HUES64 (cell line): ENCODE measurements at regions not wholly inside any gene's neighbourhood (a gene's known extent, or its start where the extent isn't known, plus 50 kb on each side); places are given as distances from the start of the nearest gene placed in this dataset.
"Not testable (repeated sequence)": the region's sequence is repeated elsewhere in the genome, so short reads cannot be mapped to it uniquely, and the experiment has no call there.

Experiments used
- H3K27ac ChIP-seq: 2 replicates; pipeline ENCODE4 v1.7.0; 2013; ENCODE audit warnings: low read depth, low read length, inconsistent platforms
- H3K27me3 ChIP-seq: 2 replicates; pipeline ENCODE4 v1.6.1; 2013; ENCODE audit warnings: mild to moderate bottlenecking, low read length; ENCODE audit not compliant: insufficient read depth
- H3K36me3 ChIP-seq: 2 replicates; pipeline ENCODE4 v1.6.1; 2013; ENCODE audit warnings: mild to moderate bottlenecking, low read length; ENCODE audit not compliant: insufficient read depth
- H3K4me1 ChIP-seq: 2 replicates; pipeline ENCODE4 v1.6.1; 2013; ENCODE audit warnings: mild to moderate bottlenecking, low read length, moderate library complexity; ENCODE audit not compliant: insufficient read depth
- H3K4me3 ChIP-seq: 2 replicates; pipeline ENCODE4 v1.5.1; 2013; ENCODE audit warnings: mild to moderate bottlenecking, low read length, moderate library complexity
- H3K9ac ChIP-seq: 2 replicates; pipeline ENCODE4 v1.6.1; 2013; ENCODE audit warnings: mild to moderate bottlenecking, low read depth, low read length
- H3K9me3 ChIP-seq: 2 replicates; pipeline ENCODE4 v1.6.1; 2013; ENCODE audit warnings: low read depth, low read length; ENCODE audit not compliant: insufficient read depth
- whole genome bisulfite sequencing: fragments of 150-250, 120-280 bp; methylation state at CpG from one replicate; pipeline ENCODE4 v1.1.7; 2013; ENCODE audit warnings: missing lambda C conversion rate; 5-methylcytosine and 5-hydroxymethylcytosine counted together

GRCh38 chr1:30138891-30139290 lies 584.5 kb downstream of the MATN1 start:
- Histone ChIP-seq H3K27ac (no peak overlapping the region), H3K9me3 (peaks cover 20% of the 10 kb centered on the region), H3K27me3 (no peaks in the 10 kb centered on the region), H3K4me3 (no peak overlapping the region), H3K36me3 (no peaks in the 10 kb centered on the region), H3K4me1 (no peaks in the 10 kb centered on the region), H3K9ac (no peak overlapping the region)
- 97% methylated on average over 5 of the region's 5 CpGs for WGBS

GRCh38 chr1:30137001-30137400 lies 586.4 kb downstream of the MATN1 start:
- 89% methylated on average over 3 of the region's 3 CpGs for WGBS
- H3K27me3 ChIP-seq: no peaks in the 10 kb centered on the region
- H3K9ac ChIP-seq: no peak overlapping the region
- no peaks in the 10 kb centered on the region for H3K36me3 ChIP-seq
- no peaks in the 10 kb centered on the region for H3K4me1 ChIP-seq
- no peak overlapping the region for H3K4me3 ChIP-seq
- peaks cover 12% of the 10 kb centered on the region for H3K9me3 ChIP-seq
- H3K27ac ChIP-seq: no peak overlapping the region

- no peaks in the 10 kb centered on the region for H3K36me3 ChIP-seq
- H3K27me3 ChIP-seq: no peaks in the 10 kb centered on the region
- no peak overlapping the region for H3K27ac ChIP-seq
- H3K4me1 ChIP-seq: no peaks in the 10 kb centered on the region
- H3K9ac ChIP-seq: no peak overlapping the region
- 94% methylated on average over 4 of the region's 4 CpGs for WGBS
- H3K9me3 ChIP-seq: peaks cover 9% of the 10 kb centered on the region
- no peak overlapping the region for H3K4me3 ChIP-seq
Observed at GRCh38 chr1:30135698-30136097, 587.7 kb downstream of the MATN1 start.

GRCh38 chr1:30134466-30135217 lies 588.7 kb downstream of the MATN1 start:
- H3K9me3 ChIP-seq: peaks cover 3% of the 10 kb centered on the region; the same call in 1 of the 2 replicates
- H3K9ac ChIP-seq: no peak overlapping the region
- no peak overlapping the region for H3K27ac ChIP-seq
- H3K4me3 ChIP-seq: no peak overlapping the region
- no peaks in the 10 kb centered on the region for H3K36me3 ChIP-seq
- WGBS: 90% methylated on average over 18 of the region's 18 CpGs
- no peaks in the 10 kb centered on the region for H3K4me1 ChIP-seq
- no peaks in the 10 kb centered on the region for H3K27me3 ChIP-seq

GRCh38 chr1:30133414-30134055 lies 589.9 kb downstream of the MATN1 start:
- H3K27me3 ChIP-seq: no peaks in the 10 kb centered on the region
- 83% methylated on average over 6 of the region's 6 CpGs for WGBS
- H3K27ac ChIP-seq: no peak overlapping the region
- no peaks in the 10 kb centered on the region for H3K4me1 ChIP-seq
- H3K9ac ChIP-seq: no peak overlapping the region
- no peak overlapping the region for H3K4me3 ChIP-seq
- peaks cover 3% of the 10 kb centered on the region; the same call in 1 of the 2 replicates for H3K9me3 ChIP-seq
- no peaks in the 10 kb centered on the region for H3K36me3 ChIP-seq

- WGBS: 94% methylated on average over 10 of the region's 10 CpGs
- H3K4me1 ChIP-seq: no peaks in the 10 kb centered on the region
Observed at GRCh38 chr1:30132602-30133286, 590.6 kb downstream of the MATN1 start.

GRCh38 chr1:30130566-30130965 lies 592.8 kb downstream of the MATN1 start:
- not testable (repeated sequence) for H3K36me3 ChIP-seq, H3K27ac ChIP-seq, H3K9ac ChIP-seq, H3K9me3 ChIP-seq, H3K4me1 ChIP-seq, H3K4me3 ChIP-seq, H3K27me3 ChIP-seq
- 90% methylated on average over 2 of the region's 2 CpGs for WGBS

More at GRCh38 chr1:30132602-30133286, 590.6 kb downstream of the MATN1 start:
- H3K9ac ChIP-seq: no peak overlapping the region
- H3K27me3 ChIP-seq: no peaks in the 10 kb centered on the region
- peaks cover 3% of the 10 kb centered on the region; the same call in 1 of the 2 replicates for H3K9me3 ChIP-seq
- no peak overlapping the region for H3K27ac ChIP-seq
- H3K4me3 ChIP-seq: no peak overlapping the region
- H3K36me3 ChIP-seq: no peaks in the 10 kb centered on the region

- 95% methylated on average over 4 of the region's 4 CpGs for WGBS
- H3K27me3 ChIP-seq: no peaks in the 10 kb centered on the region
- H3K4me1 ChIP-seq: no peaks in the 10 kb centered on the region
- no peaks in the 10 kb centered on the region for H3K9me3 ChIP-seq
- no peak overlapping the region for H3K27ac ChIP-seq
- no peak overlapping the region for H3K4me3 ChIP-seq
- H3K9ac ChIP-seq: no peak overlapping the region
- H3K36me3 ChIP-seq: no peaks in the 10 kb centered on the region
Observed at GRCh38 chr1:30130099-30130498, 593.3 kb downstream of the MATN1 start.

GRCh38 chr1:30129421-30130055 lies 593.8 kb downstream of the MATN1 start:
- Histone ChIP-seq H3K9ac (no peak overlapping the region), H3K27me3 (no peaks in the 10 kb centered on the region), H3K4me3 (no peak overlapping the region), H3K9me3 (no peaks in the 10 kb centered on the region), H3K27ac (no peak overlapping the region), H3K4me1 (no peaks in the 10 kb centered on the region), H3K36me3 (no peaks in the 10 kb centered on the region)
- 88% methylated on average over 11 of the region's 11 CpGs for WGBS

GRCh38 chr1:30129001-30129408 lies 594.4 kb downstream of the MATN1 start:
- Histone ChIP-seq H3K4me1 (no peaks in the 10 kb centered on the region), H3K27ac (no peak overlapping the region), H3K9ac (no peak overlapping the region), H3K27me3 (no peaks in the 10 kb centered on the region), H3K9me3 (no peaks in the 10 kb centered on the region), H3K4me3 (no peak overlapping the region), H3K36me3 (no peaks in the 10 kb centered on the region)
- WGBS: 81% methylated on average over 7 of the region's 7 CpGs

- no peaks in the 10 kb centered on the region for H3K36me3 ChIP-seq
- WGBS: 88% methylated on average over 2 of the region's 2 CpGs
- no peaks in the 10 kb centered on the region for H3K9me3 ChIP-seq
- H3K4me1 ChIP-seq: no peaks in the 10 kb centered on the region
- H3K27me3 ChIP-seq: no peaks in the 10 kb centered on the region
- H3K9ac ChIP-seq: no peak overlapping the region
- no peak overlapping the region for H3K27ac ChIP-seq
- no peak overlapping the region for H3K4me3 ChIP-seq
Observed at GRCh38 chr1:30126848-30127247, 596.5 kb downstream of the MATN1 start.
